ENCODE measurements at regions not wholly inside any gene's neighbourhood (a gene's known extent, or its start where the extent isn't known, plus 50 kb on each side); places are given as distances from the start of the nearest gene placed in this dataset.
A peak's percentile ranks its signal among the peaks of the same experiment; 100 is the strongest.

- DNase-seq, result no peak
These were observed 55.9 kb upstream of the IL2 start for GRCh38 chr4:122512430-122512829.

DNA sequence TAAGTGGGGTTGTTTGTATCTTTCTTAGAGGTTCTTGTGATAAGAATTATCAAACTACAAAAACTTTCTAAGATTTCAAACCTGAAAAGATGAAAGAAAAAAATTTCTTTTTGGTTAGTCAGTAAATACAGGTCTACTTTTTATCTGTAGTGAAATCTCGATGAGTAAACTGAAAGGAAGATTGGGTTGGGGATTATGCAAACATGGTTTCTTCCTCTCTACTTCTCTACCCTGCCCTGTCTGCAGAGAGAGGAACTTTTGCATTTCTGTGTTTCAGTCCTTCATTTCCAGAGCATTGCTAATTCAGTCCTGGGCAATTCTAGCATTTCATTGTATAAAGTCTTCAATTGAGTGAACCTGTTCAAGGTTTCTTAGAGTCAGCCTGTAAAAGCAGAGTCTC lies 51.6 kb upstream of the IL2 start:
- DNase-seq, result peak; percentile 23

Data from CD4-positive, alpha-beta T cell treated with Interleukin-12 subunit alpha and Interleukin-12 subunit beta, for 1 hour (primary cell).